Activated naive CD4-positive, alpha-beta T cell treated with anti-CD3 and anti-CD28 coated beads, Interleukin-2, amount 50 U/mL, for 72 hours (primary cell): ENCODE measurements at regions not wholly inside any gene's neighbourhood (a gene's known extent, or its start where the extent isn't known, plus 50 kb on each side); places are given as distances from the start of the nearest gene placed in this dataset.

ENCODE experiments used
- ATAC-seq, 2 donors: fragments of 150-1000 bp; cut with Tn5 transposase; 2 replicates each; pipeline ENCODE4 v1.10.0; 2021; ENCODE audit warnings: mild to moderate bottlenecking in 2 of 2, moderate library complexity in 2 of 2
- DNase-seq, 2 donors: peaks; one replicate each; pipeline ENCODE4 v3.0.0; 2021 to 2022; ENCODE audit warnings: low spot score in 2 of 2
- H3K27ac Mint-ChIP-seq, 2 donors: one replicate each; pipeline ENCODE4 v1.8.0; 2022; ENCODE audit warnings: mild to moderate bottlenecking in 2 of 2, mixed read lengths in 2 of 2
- H3K36me3 Mint-ChIP-seq, 2 donors: one replicate each; pipeline ENCODE4 v1.8.0; 2022; ENCODE audit warnings: mixed read lengths in 2 of 2
- H3K9me3 Mint-ChIP-seq, 2 donors: one replicate each; pipeline ENCODE4 v1.8.0; 2022; ENCODE audit warnings: mixed read lengths in 2 of 2

- Mint-ChIP-seq H3K9me3 (peaks cover 7% of the 10 kb centered on the region in 2 donors), H3K27ac (no peak overlapping the region), H3K36me3 (no peaks in the 10 kb centered on the region)
- DNase-seq (no peak), ATAC-seq (no peak)
Measured at GRCh38 chr1:5343256-5344020, 648.8 kb downstream of the NPHP4 start.

- Mint-ChIP-seq H3K9me3 (peaks cover 7% of the 10 kb centered on the region in 2 donors), H3K27ac (no peak overlapping the region), H3K36me3 (no peaks in the 10 kb centered on the region)
- DNase-seq = no peak
- no peak for ATAC-seq
Measured at GRCh38 chr1:5342830-5343229, 649.4 kb downstream of the NPHP4 start.

DNA sequence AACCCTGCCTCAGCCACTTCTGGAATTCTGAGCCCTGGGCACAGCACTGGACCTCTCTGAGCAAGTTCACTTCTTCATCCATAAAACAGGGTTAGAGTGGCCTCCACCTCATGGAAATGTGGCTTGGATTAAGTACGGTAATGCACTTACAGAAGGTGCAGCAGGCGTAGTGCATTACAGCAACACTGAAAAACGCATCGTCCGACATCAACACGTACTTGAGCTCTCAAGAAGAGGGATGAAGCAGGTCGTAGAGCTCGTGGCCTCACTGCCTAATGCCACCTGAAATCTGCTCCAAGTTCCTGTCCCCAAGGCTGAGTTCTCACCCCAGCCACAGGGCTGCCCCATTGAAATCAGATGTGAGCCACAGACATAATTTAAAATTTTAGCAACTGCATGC, 650.1 kb downstream of the NPHP4 start:
- ATAC-seq (no peak), DNase-seq (no peak)
- H3K27ac Mint-ChIP-seq = no peak overlapping the region
- no peaks in the 10 kb centered on the region for H3K36me3 Mint-ChIP-seq
- H3K9me3 Mint-ChIP-seq = peaks cover 4 to 7% of the 10 kb centered on the region in 2 donors

GRCh38 chr1:5341471-5341870, 650.8 kb downstream of the NPHP4 start:
- no peaks in the 10 kb centered on the region for H3K36me3 Mint-ChIP-seq
- DNase-seq (no peak), ATAC-seq (no peak)
- H3K27ac Mint-ChIP-seq = peak overlapping the region; percentile 49 to 79
- H3K9me3 Mint-ChIP-seq = peaks cover 0 to 3% of the 10 kb centered on the region in 2 donors

DNA sequence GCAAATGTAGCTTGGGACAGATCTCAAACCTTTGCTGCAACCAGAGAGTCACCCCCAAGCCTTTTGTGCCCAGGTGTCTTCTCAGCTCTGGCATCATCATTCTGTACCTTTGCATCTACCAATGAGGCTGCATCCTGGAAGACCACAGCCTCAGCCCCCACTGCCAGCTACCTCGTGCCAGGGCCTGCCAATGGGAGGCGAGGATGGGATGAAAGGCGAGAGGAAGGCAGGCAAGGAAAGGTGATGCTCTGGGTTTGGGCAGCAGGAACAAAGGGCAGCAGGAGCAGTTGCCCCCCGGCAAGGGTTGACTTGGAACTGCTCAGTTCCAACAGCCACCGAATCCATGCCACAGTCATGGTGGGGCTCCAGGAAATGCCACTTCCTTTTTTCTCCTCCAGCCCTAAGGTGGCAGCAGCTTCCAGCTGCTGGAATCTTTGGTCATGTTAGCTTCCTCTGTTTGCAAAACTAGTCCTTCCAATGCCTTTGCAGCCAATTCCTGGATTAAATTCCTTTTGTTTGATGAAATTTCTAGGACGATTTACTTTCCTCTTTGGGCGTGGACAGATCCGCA, 651.6 kb downstream of the NPHP4 start:
- H3K36me3 Mint-ChIP-seq = no peaks in the 10 kb centered on the region
- H3K9me3 Mint-ChIP-seq = no peaks in the 10 kb centered on the region
- ATAC-seq (no peak), DNase-seq (no peak)
- H3K27ac Mint-ChIP-seq = no peak overlapping the region

DNA sequence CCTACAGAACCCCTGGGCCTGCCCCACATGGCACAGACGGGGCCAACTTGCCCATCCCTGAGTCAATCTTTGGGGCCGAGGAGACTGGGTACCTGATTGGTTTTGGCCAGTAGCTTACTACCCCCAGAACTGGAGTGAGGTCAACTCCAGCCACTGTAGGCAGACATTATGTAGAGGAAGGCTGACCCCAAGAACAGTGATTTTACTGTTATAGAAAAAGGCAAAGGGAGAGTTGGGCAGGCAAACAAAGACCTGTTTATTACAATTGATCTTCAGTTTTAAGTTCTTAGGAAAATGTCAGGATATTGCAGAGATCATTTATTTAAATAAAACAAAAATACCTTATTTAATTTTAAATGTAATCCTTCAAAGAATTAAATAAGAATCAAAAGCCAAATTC, 653.8 kb downstream of the NPHP4 start:
- peaks cover 4 to 6% of the 10 kb centered on the region in 2 donors for H3K9me3 Mint-ChIP-seq
- no peak overlapping the region for H3K27ac Mint-ChIP-seq
- ATAC-seq = no peak

GRCh38 chr1:5333291-5333690, 658.9 kb downstream of the NPHP4 start:
- Mint-ChIP-seq H3K27ac (no peak overlapping the region), H3K36me3 (peaks cover 5 to 20% of the 10 kb centered on the region in 2 donors), H3K9me3 (peaks cover 5 to 9% of the 10 kb centered on the region in 2 donors)
- no peak for ATAC-seq
- no peak for DNase-seq

More for the DNA sequence above, 653.8 kb downstream of the NPHP4 start:
- H3K36me3 Mint-ChIP-seq = peaks cover 5 to 6% of the 10 kb centered on the region in 2 donors
- no peak for DNase-seq

DNA sequence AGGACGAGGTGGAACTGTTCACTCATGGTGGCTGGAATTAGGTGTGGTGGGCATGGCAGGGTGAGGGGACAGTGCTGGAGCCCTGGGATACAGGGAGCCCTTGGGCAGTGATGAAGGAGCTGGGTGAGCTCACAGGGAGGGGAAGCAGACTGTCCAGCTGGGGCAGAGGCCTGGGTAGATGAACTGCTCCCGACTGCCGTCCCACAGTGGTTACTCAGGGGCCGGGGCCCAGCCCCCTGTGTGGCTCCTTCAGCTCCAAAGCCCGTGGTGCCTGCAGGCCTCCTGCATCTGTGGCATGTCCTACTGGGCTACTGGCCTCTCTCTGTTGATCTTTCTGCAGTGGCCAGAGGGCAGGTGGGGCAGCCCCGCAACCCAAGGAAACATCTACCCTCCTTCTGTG, 661.1 kb downstream of the NPHP4 start:
- DNase-seq (no peak), ATAC-seq (no peak)
- H3K9me3 Mint-ChIP-seq = peaks cover 22 to 26% of the 10 kb centered on the region in 2 donors
- H3K36me3 Mint-ChIP-seq = peaks cover 26 to 39% of the 10 kb centered on the region in 2 donors
- no peak overlapping the region for H3K27ac Mint-ChIP-seq

DNA sequence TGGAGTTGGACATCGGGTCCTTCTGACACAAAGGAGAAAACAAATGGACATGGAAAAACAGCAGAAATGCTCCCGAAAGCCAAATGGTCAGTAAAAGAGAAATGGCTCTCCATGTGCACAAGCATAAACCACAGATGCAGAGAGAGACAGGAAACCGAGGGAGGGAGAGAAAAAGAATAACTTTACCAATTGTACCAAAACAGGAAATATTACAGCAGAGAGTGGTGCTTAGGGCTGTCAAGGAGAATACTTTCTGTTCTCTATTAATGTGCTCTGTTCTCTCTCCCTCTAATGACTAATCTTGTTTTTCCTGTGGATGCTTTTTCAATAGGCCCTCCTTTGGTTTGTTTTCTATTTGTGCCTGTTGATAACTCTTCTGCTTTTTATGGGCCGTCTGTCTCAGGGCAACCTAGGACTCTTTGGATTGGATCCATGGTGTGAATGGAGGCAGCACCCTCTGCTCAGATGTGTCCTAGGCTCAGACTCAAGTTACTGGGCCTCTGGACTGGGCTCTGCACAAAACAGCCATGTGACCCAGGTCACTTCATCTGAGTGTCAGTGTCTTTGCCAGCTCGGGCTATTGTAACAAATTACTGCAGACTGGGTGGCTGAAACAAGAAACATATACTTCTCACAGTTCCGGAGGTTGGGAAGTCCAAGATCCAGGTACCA, 663.0 kb downstream of the NPHP4 start:
- peak in 1 of 2 donors; percentile 24 for ATAC-seq
- Mint-ChIP-seq H3K9me3 (peaks cover 22 to 31% of the 10 kb centered on the region in 2 donors), H3K27ac (peak overlapping the region; percentile 58 to 87), H3K36me3 (peaks cover 32 to 45% of the 10 kb centered on the region in 2 donors)
- DNase-seq = no peak

DNA sequence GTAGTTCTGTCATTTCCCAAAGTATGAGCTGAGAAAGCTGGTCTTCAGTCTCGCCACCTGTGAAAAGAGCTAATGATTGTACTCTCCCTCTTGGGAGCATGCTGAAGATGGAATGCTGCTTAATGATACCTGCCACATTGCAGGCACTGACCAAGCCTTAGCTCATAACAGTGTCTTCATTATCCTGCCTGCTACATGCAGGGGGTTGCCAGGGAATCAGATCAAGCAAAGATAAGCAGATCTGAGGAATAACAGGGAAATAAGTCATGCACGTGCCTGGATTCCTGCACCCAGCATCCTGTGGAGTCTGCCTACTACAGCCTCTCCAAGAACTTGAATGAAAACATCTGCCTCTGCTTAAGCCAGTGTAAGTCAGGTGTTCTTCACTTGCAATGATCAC, 667.3 kb downstream of the NPHP4 start:
- ATAC-seq = no peak
- H3K27ac Mint-ChIP-seq = no peak overlapping the region

GRCh38 chr1:5318143-5318816, 663.9 kb downstream of the AJAP1 start:
- no peak overlapping the region for H3K27ac Mint-ChIP-seq
- H3K36me3 Mint-ChIP-seq = peaks cover 7 to 8% of the 10 kb centered on the region in 2 donors
- peaks cover 8 to 9% of the 10 kb centered on the region in 2 donors for H3K9me3 Mint-ChIP-seq
- DNase-seq = no peak
- no peak for ATAC-seq

More for the DNA sequence above, 667.3 kb downstream of the NPHP4 start:
- peaks cover 34 to 46% of the 10 kb centered on the region in 2 donors for H3K36me3 Mint-ChIP-seq
- H3K9me3 Mint-ChIP-seq = peaks cover 25 to 33% of the 10 kb centered on the region in 2 donors
- DNase-seq = no peak

DNA sequence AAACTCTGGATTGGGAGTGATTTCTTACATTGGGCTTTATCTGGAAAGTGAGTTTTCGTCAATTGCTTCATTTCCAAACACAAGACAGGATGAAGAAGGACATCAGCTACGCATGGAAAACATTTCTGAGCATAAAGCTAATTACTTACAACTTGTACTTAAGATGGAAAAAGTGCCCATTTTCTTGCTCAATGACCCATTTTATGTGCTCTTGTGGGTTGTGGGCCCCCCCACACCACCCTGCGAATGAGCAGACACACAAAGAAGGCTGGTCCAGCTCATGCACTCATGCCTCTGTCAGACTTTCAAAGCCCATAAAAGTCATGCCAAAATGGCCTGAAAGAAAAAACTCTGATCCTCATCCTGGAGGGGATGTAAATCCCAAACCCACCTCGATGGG, 663.0 kb downstream of the AJAP1 start:
- H3K36me3 Mint-ChIP-seq = peaks cover 7 to 8% of the 10 kb centered on the region in 2 donors
- DNase-seq (no peak), ATAC-seq (no peak)
- peaks cover 8 to 9% of the 10 kb centered on the region in 2 donors for H3K9me3 Mint-ChIP-seq
- no peak overlapping the region for H3K27ac Mint-ChIP-seq

DNA sequence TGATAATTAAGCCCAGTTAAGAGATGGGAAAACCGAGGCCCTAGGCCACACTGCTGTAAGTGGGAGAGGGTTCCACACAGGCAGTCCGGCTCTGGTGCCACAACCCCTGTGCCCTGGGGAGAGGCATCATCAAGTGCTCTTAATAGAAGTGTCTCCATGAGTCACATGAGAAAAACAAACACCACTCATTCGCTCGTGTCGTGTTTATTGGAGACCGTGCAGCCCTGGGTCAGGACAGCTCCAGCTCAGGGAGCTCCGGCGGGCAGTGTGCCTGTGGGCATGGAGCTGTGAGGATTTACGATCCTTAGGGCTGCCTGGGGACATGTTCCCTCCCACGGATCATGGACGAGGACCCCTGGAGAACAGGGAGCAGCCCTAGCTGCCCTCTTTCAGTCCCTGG, 658.5 kb downstream of the AJAP1 start:
- DNase-seq = no peak
- ATAC-seq = no peak
- H3K9me3 Mint-ChIP-seq = no peaks in the 10 kb centered on the region
- no peak overlapping the region for H3K27ac Mint-ChIP-seq
- no peaks in the 10 kb centered on the region for H3K36me3 Mint-ChIP-seq

DNA sequence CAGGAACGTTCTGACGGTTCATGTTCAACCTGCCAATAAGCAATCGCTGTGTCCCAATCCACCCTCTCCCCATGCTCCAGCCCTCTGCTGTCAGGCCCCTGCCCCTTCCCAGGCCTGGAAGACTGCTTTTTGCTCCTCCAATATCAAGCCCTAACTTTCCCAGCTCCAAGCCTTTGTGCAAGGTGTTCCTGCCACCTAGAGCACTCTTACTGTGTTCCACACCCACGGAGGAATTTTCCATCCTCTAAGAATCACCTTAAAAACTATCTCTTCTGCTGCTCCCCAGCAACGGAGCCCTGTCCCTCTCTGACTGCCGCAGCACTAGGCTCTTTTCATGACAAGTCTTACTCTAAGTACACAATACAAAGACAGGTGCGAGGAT, 657.9 kb downstream of the AJAP1 start:
- no peaks in the 10 kb centered on the region for H3K36me3 Mint-ChIP-seq
- DNase-seq = no peak
- H3K27ac Mint-ChIP-seq = no peak overlapping the region
- no peaks in the 10 kb centered on the region for H3K9me3 Mint-ChIP-seq
- ATAC-seq = no peak

DNA sequence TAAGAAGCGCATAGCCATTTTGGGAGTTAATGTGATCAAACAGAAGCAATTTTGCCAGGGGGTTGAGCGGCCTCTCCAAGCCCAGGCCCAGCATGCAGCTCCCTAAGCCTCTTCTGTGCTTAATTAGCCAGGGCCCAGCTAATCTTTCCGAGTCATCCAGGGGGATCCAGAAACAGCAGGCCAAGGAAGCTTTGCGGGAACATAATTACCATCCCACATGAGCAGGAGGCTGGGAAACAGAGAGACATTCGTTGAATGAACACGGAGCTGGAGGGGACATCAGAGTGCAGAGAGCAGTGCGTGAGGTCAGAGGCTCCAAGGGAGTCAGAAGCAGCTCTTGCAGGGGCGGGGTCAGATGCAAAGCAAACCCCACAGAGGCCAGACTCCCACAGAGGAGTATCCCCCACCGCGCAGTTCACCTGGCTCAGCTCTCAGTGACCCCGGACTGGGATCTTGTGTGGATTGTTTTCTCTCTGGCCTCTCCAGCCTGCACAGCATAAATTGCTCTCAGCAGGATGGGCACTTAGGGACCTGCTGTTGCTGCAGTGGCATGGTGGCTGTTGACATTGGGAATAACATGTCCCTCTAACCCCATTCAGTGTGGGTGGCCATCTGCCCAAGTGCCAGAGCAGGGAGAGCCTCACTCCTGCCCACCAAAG, 657.4 kb downstream of the AJAP1 start:
- no peak for ATAC-seq

GRCh38 chr1:5311147-5311546, 656.7 kb downstream of the AJAP1 start:
- ATAC-seq (no peak), DNase-seq (no peak)
- Mint-ChIP-seq H3K9me3 (no peaks in the 10 kb centered on the region), H3K36me3 (no peaks in the 10 kb centered on the region), H3K27ac (no peak overlapping the region)

More for the DNA sequence above, 657.4 kb downstream of the AJAP1 start:
- no peaks in the 10 kb centered on the region for H3K9me3 Mint-ChIP-seq
- H3K27ac Mint-ChIP-seq = no peak overlapping the region
- DNase-seq = no peak
- H3K36me3 Mint-ChIP-seq = no peaks in the 10 kb centered on the region
